GM12878 (cell line): ENCODE measurements at regions not wholly inside any gene's neighbourhood (a gene's known extent, or its start where the extent isn't known, plus 50 kb on each side); places are given as distances from the start of the nearest gene placed in this dataset.

Source experiments
- ATAC-seq: fragments of 200-7000 bp; cut with Tn5 transposase; 3 replicates; pipeline ENCODE4 v1.9.1; 2020; ENCODE audit warnings: mild to moderate bottlenecking, moderate library complexity
- BruUV-seq: library from RNA; stranded (reverse); fragments of 400-500 nt; replicated peaks from 2 replicates; lab custom pipeline; 2021; lab: Mats Ljungman, UMichigan
- CTCF ChIA-PET: fragments of 300-600 bp; sonication (Branson Sonifier 250); formaldehyde crosslinking; extraction: SDS; loops from one replicate; lab custom pipeline; 2021; ENCODE audit warnings: inconsistent platforms; lab: Yijun Ruan, JAX
- POLR2A ChIA-PET: fragments of 350-600 bp; formaldehyde crosslinking; extraction: SDS; loops from one replicate; lab custom pipeline; 2021; ENCODE audit warnings: inconsistent platforms; lab: Charles Lee
- RAD21 ChIA-PET: fragments of 300-600 bp; sonication (Branson Sonifier 250); formaldehyde crosslinking; loops from one replicate; lab custom pipeline; 2023; ENCODE audit warnings: antibody characterized with exemption; ENCODE audit not compliant: unreplicated experiment; lab: Charles Lee
- SMC1A ChIA-PET: fragments of 300-600 bp; sonication (Branson Sonifier 250); formaldehyde crosslinking; loops from one replicate; lab custom pipeline; 2023; ENCODE audit not compliant: unreplicated experiment, uncharacterized antibody; lab: Charles Lee
- DNase-seq: peaks from one replicate; pipeline ENCODE4 v3.0.0-alpha.2; 2011; ENCODE audit warnings: low read depth, low spot score
- FAIRE-seq: peaks from 3 replicates; lab custom pipeline; 2011; peaks lifted over from hg19 to GRCh38; lab: Jason Lieb, UNC
- H2AFZ ChIP-seq: 2 replicates; pipeline ENCODE4 v1.6.0; 2011; ENCODE audit warnings: low read depth, low read length, control low read depth; ENCODE audit not compliant: control insufficient read depth
- H3K27ac ChIP-seq: 2 replicates; pipeline ENCODE4 v1.5.1; 2011; ENCODE audit warnings: control low read depth; ENCODE audit not compliant: control insufficient read depth, insufficient read depth
- H3K27me3 ChIP-seq, 2 experiments: replicated peaks in 1 of 2; 2 replicates each; pipeline versions ENCODE4 v1.6.0 to v1.6.1; 2011; ENCODE audit warnings: low read length in 1 of 2; ENCODE audit not compliant: control insufficient read depth in 2 of 2, insufficient read depth in 2 of 2
- H3K36me3 ChIP-seq, 2 experiments: 2 replicates each; pipeline ENCODE4 v1.5.1; 2011; ENCODE audit warnings: low read length in 1 of 2; ENCODE audit not compliant: control insufficient read depth in 2 of 2, insufficient read depth in 2 of 2
- H3K4me1 ChIP-seq: 2 replicates; pipeline ENCODE4 v1.6.1; 2011; ENCODE audit warnings: mild to moderate bottlenecking, low read length, moderate library complexity, mixed read lengths; ENCODE audit not compliant: control insufficient read depth, insufficient read depth
- H3K4me2 ChIP-seq: 2 replicates; pipeline ENCODE4 v1.6.0; 2011; ENCODE audit warnings: control low read depth; ENCODE audit not compliant: control insufficient read depth, insufficient read depth
- H3K4me3 ChIP-seq: fragments of 200-600 bp; sonication (generic); 2 replicates; pipeline ENCODE4 v1.5.1; 2016
- H3K79me2 ChIP-seq: 2 replicates; pipeline ENCODE4 v1.6.0; 2011; ENCODE audit warnings: low read length; ENCODE audit not compliant: control insufficient read depth, insufficient read depth
- H3K9ac ChIP-seq: 2 replicates; pipeline ENCODE4 v1.8.0; 2011; ENCODE audit warnings: low read length, control low read depth, mixed read lengths; ENCODE audit not compliant: control insufficient read depth, insufficient read depth
- H3K9me3 ChIP-seq: replicated peaks from 3 replicates; pipeline ENCODE4 v1.5.1; 2011; ENCODE audit warnings: mild to moderate bottlenecking, low read length; ENCODE audit not compliant: control insufficient read depth, insufficient read depth
- H4K20me1 ChIP-seq: 2 replicates; pipeline ENCODE4 v1.6.0; 2011; ENCODE audit not compliant: control insufficient read depth, insufficient read depth
- E4F1 ChIP-seq: fragments of 450-650 bp; IDR thresholded peaks from 2 replicates; pipeline ENCODE4 v1.6.1; 2018; ENCODE audit warnings: borderline replicate concordance, mild to moderate bottlenecking; ENCODE audit not compliant: partially characterized antibody
- IKZF1 ChIP-seq: fragments of 450-650 bp; conservative IDR thresholded peaks from 2 replicates; pipeline ENCODE4 v1.6.1; 2017; ENCODE audit warnings: antibody characterized with exemption, mild to moderate bottlenecking
- MTA3 ChIP-seq: IDR thresholded peaks from 2 replicates; pipeline ENCODE4 v1.6.1; 2012; ENCODE audit warnings: low read length, inconsistent platforms, borderline replicate concordance
- NR2C2 ChIP-seq: IDR thresholded peaks from 2 replicates; pipeline ENCODE4 v1.6.1; 2011; ENCODE audit warnings: borderline replicate concordance, low read depth; ENCODE audit not compliant: control insufficient read depth, insufficient read length
- NRF1 ChIP-seq: conservative IDR thresholded peaks from 2 replicates; pipeline ENCODE4 v1.6.1; 2011; ENCODE audit warnings: mild to moderate bottlenecking, low read depth, low read length, improper control_type of control experiment
- PAX8 ChIP-seq: fragments of 450-650 bp; IDR thresholded peaks from 2 replicates; pipeline ENCODE4 v1.6.1; 2017; ENCODE audit warnings: mild to moderate bottlenecking, moderate library complexity
- RBBP5 ChIP-seq: fragments of 200-600 bp; sonication (generic); conservative IDR thresholded peaks from 2 replicates; pipeline ENCODE4 v1.6.1; 2016
- RCOR1 ChIP-seq: conservative IDR thresholded peaks from 2 replicates; pipeline ENCODE4 v1.6.1; 2012; ENCODE audit warnings: low read depth, low read length, improper control_type of control experiment
- SREBF2 ChIP-seq: IDR thresholded peaks from 2 replicates; pipeline ENCODE4 v1.6.1; 2012; ENCODE audit warnings: mild to moderate bottlenecking, low read length
- TCF7 ChIP-seq: IDR thresholded peaks from 2 replicates; pipeline ENCODE4 v1.6.1; 2014; ENCODE audit warnings: antibody characterized with exemption, borderline replicate concordance
- WRNIP1 ChIP-seq: IDR thresholded peaks from 2 replicates; pipeline ENCODE4 v1.6.1; 2011; ENCODE audit warnings: low read depth, low read length, improper control_type of control experiment, borderline replicate concordance
- YY1 ChIP-seq: IDR thresholded peaks from 2 replicates; pipeline ENCODE4 v1.6.1; 2011; ENCODE audit warnings: low read depth, mild to moderate bottlenecking, low read length
- WGBS: methylation state at CpG from one replicate; pipeline ENCODE4 v1.1.6; 2016; ENCODE audit warnings: low lambda C conversion rate; ENCODE audit not compliant: insufficient replicate concordance, insufficient coverage; ENCODE audit errors: missing lambda C conversion rate; 5-methylcytosine and 5-hydroxymethylcytosine counted together
- in situ Hi-C: fragments of 300-500 bp; cut with MboI; formaldehyde crosslinking; loops from 9 replicates; pipeline ENCODE4 v1.14.3; 2018; ENCODE audit warnings: mixed read lengths
- intact Hi-C: fragments of 100-400 bp; cut with micrococcal nuclease; formaldehyde crosslinking; loops from one replicate; pipeline ENCODE4 v1.14.2; 2022; ENCODE audit not compliant: unreplicated experiment

- 26% methylated on average over 5 of the region's 5 CpGs for WGBS
- ChIA-PET SMC1A (no interaction called here), POLR2A (no interaction called here)
- no peaks in the 10 kb centered on the region for H3K27me3 ChIP-seq
- DNase-seq: no peak
- no peaks in the 10 kb centered on the region for H3K9me3 ChIP-seq
- no TSS peak for BruUV-seq
- H3K79me2 ChIP-seq: no peaks in the 10 kb centered on the region
- TF ChIP-seq TCF7 (no peak), E4F1 (no peak), MTA3 (no peak), NRF1 (no peak), PAX8 (no peak), RBBP5 (no peak), IKZF1 (no peak), RCOR1 (no peak), SREBF2 (no peak), NR2C2 (no peak), YY1 (no peak), WRNIP1 (no peak)
- TF ChIP-seq, all 136 proteins: peak for 0
- Histone ChIP-seq H3K4me3 (no peak overlapping the region), H3K36me3 (no peaks in the 10 kb centered on the region), H3K4me1 (no peaks in the 10 kb centered on the region), H3K4me2 (no peak overlapping the region), H3K9ac (no peak overlapping the region), H2AFZ (no peak overlapping the region), H3K27ac (no peak overlapping the region), H4K20me1 (no peaks in the 10 kb centered on the region)
- ATAC-seq (no peak), FAIRE-seq (no peak)
- RAD21 ChIA-PET: no interaction called here
- in situ Hi-C loops: no loop called here
- CTCF ChIA-PET: no interaction called here
- intact Hi-C loops: no loop called here
Observed at GRCh38 chrX:147788641-147789350, 122.9 kb upstream of the FMR1 start.
